AG09309 (cell line): ENCODE measurements at regions not wholly inside any gene's neighbourhood (a gene's known extent, or its start where the extent isn't known, plus 50 kb on each side); places are given as distances from the start of the nearest gene placed in this dataset.

ENCODE experiments used
- DNase-seq: peaks from one replicate; pipeline ENCODE4 v3.0.0-alpha.2; 2010; ENCODE audit warnings: low read depth
- H3K4me3 ChIP-seq: 2 replicates; pipeline ENCODE4 v1.5.1; 2011; ENCODE audit warnings: mild to moderate bottlenecking, low read depth, low read length, moderate library complexity; ENCODE audit not compliant: control insufficient read depth
- TF ChIP-seq, protein P1 (sequence below): IDR thresholded peaks from 2 replicates; pipeline ENCODE4 v1.5.1; 2011; ENCODE audit warnings: mild to moderate bottlenecking, low read depth, low read length, inconsistent platforms; ENCODE audit not compliant: insufficient read depth, control insufficient read depth; ENCODE audit errors: missing control alignments

DNA sequence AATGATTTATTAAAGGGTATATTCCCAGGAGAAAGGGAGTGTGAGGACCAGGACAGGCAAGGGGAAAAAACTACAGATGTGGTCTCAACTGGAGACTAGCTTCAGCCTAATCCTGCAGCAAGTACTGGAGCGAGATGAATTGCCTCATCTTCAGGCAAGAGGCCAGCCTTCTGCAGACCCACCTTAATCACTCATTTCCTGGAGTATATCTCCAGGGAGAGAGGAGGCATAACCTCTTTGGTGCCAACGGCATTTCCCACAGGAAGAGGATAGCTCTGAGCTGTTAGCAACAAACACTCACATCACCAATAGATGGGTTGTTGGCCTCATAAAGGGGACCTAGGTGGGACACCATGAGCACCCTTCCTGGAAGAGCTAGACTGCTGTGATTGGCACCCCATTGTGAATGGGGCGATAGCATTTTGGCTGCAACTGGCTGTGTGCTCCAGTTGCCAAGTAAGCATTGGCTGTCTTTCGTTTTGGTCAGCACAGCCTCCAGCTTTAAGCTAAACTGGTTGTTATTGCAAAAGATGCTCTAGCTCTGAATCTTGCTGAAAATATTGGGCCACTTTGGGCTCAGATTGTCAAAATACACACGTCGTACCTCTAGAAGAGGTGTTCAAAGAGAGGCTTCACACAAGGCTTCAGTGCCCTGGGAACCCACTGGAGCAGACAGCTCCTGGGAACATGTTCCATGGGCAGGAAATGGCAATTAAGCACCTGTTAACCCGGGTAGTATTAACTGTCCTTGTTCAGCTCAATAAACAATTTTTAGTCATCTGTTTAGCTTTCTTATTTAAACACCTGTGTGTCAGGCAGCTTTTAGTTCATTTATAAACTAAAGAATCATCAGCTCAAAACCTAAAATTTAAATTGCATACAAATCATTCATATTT is 314.8 kb upstream of the C1orf87 start:
- H3K4me3 ChIP-seq: no peak overlapping the region
- no peak for DNase-seq
- TF ChIP-seq, protein P1, sequence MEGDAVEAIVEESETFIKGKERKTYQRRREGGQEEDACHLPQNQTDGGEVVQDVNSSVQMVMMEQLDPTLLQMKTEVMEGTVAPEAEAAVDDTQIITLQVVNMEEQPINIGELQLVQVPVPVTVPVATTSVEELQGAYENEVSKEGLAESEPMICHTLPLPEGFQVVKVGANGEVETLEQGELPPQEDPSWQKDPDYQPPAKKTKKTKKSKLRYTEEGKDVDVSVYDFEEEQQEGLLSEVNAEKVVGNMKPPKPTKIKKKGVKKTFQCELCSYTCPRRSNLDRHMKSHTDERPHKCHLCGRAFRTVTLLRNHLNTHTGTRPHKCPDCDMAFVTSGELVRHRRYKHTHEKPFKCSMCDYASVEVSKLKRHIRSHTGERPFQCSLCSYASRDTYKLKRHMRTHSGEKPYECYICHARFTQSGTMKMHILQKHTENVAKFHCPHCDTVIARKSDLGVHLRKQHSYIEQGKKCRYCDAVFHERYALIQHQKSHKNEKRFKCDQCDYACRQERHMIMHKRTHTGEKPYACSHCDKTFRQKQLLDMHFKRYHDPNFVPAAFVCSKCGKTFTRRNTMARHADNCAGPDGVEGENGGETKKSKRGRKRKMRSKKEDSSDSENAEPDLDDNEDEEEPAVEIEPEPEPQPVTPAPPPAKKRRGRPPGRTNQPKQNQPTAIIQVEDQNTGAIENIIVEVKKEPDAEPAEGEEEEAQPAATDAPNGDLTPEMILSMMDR: no peak

DNA sequence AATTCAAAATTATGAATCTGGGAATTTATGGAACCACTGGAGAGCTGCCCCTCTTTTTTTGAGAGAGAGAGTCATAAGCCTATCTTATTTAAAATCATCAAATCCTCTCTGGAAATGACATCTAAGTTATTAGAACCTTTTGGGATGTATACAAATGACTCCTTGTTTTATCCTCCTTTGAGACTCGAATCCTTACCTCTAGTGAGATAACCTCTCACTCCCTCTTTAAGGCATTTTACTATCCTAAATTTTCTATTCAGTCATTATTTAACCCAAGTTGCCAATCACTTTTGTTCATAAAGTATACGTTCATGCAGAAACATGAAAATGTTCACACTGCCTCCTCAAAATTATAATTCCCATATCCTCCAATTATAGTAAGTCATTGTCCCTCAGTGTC is 313.6 kb upstream of the C1orf87 start:
- TF ChIP-seq, protein P1: no peak
- DNase-seq: no peak
- no peak overlapping the region for H3K4me3 ChIP-seq

DNA sequence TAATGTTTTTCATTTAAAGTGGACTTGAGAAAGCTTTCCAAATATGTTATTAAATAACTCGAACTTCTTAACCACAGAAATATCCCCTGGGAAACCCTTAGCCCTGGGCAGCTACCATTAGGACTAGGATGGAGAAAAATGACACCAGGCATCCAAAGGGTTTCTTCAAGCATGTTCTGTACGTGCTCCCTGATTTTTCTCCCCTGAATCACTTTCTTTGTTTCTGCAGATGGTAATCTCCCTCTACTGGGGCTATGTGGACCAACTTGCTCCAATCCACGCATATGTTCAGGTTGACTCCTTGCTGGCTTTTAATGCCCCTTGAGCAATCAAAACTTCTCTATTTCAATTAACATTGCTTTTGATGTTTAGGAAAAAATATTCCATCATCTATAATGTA is 312.7 kb upstream of the C1orf87 start:
- TF ChIP-seq, protein P1: no peak
- no peak for DNase-seq
- H3K4me3 ChIP-seq: no peak overlapping the region

DNA sequence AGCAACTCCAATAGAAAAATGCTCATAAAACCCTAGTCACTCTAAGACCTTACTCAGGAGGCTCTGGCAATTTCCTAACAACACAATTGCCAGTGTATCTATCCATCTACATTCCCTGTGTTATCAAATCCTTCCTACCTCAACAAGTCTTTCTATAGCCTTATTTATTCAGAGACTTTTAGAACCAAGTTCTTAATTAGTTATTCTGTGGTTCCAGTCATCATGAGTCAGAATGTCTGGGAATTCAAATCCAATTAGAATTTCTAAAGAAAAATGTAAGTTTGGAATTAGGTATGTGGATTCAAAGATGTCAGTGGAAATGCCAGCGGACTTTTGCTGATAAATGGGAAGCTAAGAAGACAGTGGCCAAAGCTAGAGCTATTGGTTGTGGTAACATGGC is 302.6 kb upstream of the C1orf87 start:
- DNase-seq: no peak
- no peak overlapping the region for H3K4me3 ChIP-seq
- TF ChIP-seq, protein P1: no peak

DNA sequence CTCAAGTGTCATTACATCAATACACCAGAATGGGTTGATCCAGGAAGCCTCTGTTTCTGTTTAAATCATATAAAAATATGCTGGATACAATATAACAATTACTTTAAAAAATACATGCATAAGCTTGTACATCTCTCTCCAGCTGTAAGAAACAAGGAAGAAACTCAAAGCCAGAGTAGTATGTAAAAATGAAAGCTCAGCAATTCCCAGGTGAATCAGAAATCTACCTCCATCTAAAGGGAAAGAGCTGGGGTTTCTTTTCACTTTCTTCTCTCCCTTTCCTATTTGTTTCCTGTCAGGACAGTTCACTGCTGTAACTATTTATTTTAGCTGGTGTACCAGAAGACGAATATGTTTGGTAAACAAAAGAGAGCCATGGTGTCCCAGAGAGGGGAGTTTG is 301.0 kb upstream of the C1orf87 start:
- no peak for DNase-seq
- H3K4me3 ChIP-seq: no peak overlapping the region
- TF ChIP-seq, protein P1: no peak

DNA sequence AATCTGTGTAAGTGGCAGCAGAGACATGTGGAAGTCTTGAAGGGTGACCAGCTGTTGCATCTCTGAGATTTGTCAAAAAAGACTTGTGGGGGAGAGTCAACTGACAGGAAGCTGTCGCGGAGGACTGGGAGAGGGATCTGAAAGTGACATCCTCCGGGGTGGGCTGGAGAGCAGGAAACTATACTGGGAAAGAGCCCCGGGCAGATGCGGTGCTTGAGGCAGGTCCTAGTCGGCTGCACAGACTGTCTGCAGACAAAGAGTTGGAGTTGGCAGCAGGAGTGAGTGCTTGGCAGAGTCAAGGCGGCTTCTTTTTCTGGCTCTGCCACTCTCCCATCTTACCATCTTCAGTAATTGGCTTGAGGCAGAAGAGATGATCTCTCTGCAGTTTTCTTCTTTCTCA is 294.0 kb upstream of the C1orf87 start:
- H3K4me3 ChIP-seq: no peak overlapping the region
- no peak for DNase-seq
- TF ChIP-seq, protein P1: no peak

DNA sequence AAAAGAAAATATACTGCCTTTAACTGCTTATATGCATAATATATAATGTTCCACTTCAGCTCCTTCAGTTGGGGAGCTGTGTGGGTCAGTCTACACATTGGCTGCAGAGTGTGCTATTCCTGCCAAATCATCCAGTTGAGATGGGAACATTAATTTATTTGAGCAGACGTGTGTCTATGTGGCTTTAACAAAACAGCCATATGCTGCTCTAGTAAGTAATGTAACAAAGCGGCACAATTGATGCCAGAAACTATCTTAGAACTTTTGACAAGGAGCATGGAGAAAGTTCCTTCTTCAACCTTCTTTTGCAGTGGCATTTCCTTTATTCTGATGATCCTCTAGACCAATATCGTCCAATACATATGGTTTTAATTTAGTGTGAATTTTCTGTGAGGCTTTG is 285.9 kb upstream of the C1orf87 start:
- DNase-seq: no peak
- H3K4me3 ChIP-seq: no peak overlapping the region
- TF ChIP-seq, protein P1: no peak
